ENCODE measurements at regions not wholly inside any gene's neighbourhood (a gene's known extent, or its start where the extent isn't known, plus 50 kb on each side); places are given as distances from the start of the nearest gene placed in this dataset.
"Not testable (repeated sequence)": the region's sequence is repeated elsewhere in the genome, so short reads cannot be mapped to it uniquely, and the experiment has no call there.

DNA sequence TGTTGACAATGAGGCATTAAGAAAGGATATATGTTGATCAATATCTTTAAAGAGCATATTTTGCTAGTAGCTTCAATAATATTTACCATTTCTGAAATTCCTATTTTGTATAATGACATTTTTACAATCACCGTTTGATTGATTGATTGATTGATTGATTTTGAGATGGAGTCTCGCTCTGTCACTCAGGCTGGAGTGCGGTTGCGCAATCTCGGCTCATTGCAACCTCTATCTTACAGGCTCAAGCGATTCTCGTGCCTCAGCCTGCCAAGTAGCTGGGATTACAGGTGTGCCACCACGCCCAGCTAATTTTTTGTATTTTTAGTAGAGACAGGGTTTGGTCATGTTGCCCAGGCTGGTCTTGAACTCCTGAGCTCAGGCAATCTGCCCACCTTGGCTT is 150.9 kb upstream of the TEX13D start:
- intact Hi-C loops (cut with DNase I); H3K36me3 ChIP-seq; H3K27me3 ChIP-seq (ENCODE audit: low read depth); H3K27ac ChIP-seq; ATAC-seq; H3K9me3 ChIP-seq; H3K4me3 ChIP-seq; H3K4me1 ChIP-seq; DNase-seq: not testable (repeated sequence)

DNA sequence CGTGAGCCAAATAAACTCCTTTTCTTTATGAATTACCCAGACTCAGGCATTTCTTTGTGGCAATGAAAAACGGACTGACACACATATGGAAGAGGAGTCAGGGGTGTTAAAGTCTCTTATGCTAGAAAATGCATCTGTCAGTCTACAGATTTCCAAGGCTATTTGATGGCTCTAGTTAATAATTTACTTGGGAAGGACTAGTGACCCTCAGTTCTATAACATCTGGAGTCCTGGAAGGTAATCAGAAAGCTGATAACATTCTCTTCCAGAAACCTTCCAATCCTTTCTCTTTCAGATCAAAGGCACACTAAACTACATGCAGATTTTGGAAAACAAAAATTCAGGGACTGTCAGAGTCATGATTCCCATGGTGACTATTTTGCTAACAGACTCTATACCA is 142.0 kb upstream of the TEX13D start:
- Histone ChIP-seq H3K27me3 (ENCODE audit: low read depth) (no peaks in the 10 kb centered on the region), H3K9me3 (no peaks in the 10 kb centered on the region), H3K36me3 (no peaks in the 10 kb centered on the region), H3K4me3 (no peak overlapping the region), H3K27ac (no peak overlapping the region), H3K4me1 (no peaks in the 10 kb centered on the region)
- intact Hi-C loops (cut with DNase I): no loop called here
- ATAC-seq (no peak), DNase-seq (no peak)
- TF ChIP-seq, protein P1, sequence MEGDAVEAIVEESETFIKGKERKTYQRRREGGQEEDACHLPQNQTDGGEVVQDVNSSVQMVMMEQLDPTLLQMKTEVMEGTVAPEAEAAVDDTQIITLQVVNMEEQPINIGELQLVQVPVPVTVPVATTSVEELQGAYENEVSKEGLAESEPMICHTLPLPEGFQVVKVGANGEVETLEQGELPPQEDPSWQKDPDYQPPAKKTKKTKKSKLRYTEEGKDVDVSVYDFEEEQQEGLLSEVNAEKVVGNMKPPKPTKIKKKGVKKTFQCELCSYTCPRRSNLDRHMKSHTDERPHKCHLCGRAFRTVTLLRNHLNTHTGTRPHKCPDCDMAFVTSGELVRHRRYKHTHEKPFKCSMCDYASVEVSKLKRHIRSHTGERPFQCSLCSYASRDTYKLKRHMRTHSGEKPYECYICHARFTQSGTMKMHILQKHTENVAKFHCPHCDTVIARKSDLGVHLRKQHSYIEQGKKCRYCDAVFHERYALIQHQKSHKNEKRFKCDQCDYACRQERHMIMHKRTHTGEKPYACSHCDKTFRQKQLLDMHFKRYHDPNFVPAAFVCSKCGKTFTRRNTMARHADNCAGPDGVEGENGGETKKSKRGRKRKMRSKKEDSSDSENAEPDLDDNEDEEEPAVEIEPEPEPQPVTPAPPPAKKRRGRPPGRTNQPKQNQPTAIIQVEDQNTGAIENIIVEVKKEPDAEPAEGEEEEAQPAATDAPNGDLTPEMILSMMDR (IDR thresholded peaks at IDR 0.05): no peak

DNA sequence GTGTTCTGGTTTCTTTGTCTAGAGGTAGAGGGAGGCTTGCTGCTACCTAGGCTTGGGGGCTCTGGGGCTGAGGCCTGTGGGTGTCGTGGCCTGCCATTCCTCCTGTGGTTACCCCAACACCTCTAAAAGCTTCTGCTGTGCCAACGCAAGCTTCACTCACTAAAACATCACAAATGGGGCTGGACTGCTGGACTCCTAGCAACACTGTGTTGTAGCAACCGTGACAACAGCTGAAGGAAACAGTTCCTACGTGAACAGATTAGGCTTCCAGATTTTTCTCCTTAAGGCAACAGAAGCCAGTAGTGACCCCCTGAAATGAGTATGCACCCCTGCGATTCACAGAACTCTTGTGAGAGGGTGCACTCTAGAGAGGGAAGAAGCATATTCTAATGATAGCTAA is 138.3 kb upstream of the TEX13D start:
- H3K27ac ChIP-seq: peak overlapping the region; percentile 58

DNA sequence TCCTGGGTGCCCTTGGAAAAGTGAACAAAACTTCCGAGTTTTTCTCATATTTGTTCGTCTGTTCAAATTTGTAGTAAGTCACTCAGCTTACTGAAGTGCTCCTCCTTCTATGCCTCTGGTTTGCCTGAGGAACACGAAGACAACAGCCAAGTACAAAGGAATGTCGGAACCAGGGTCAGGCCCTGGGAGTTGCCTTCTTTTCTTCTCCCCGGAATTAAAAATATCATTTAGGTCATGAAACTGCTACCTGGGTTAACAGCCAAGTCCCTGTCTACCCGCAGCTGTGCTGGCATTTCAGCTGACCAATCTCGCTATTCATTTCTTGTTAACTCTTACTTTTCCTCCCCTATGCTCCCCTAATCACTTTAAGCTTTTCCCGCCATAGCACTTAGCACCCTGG is 137.6 kb upstream of the TEX13D start:
- no peaks in the 10 kb centered on the region for H3K9me3 ChIP-seq
- DNase-seq (no peak), ATAC-seq (peak; percentile 52 to 75)
- H3K36me3 ChIP-seq: no peaks in the 10 kb centered on the region
- intact Hi-C loops (cut with DNase I): no loop called here
- no peak overlapping the region for H3K4me3 ChIP-seq
- no peaks in the 10 kb centered on the region for H3K27me3 ChIP-seq (ENCODE audit: low read depth)
- TF ChIP-seq, protein P1 (IDR thresholded peaks at IDR 0.05): no peak
- no peaks in the 10 kb centered on the region for H3K4me1 ChIP-seq
- peak overlapping the region; percentile 58 for H3K27ac ChIP-seq

More for the DNA sequence above, 138.3 kb upstream of the TEX13D start:
- H3K9me3 ChIP-seq: no peaks in the 10 kb centered on the region
- H3K4me3 ChIP-seq: no peak overlapping the region
- ATAC-seq (peak; percentile 84 to 85), DNase-seq (no peak)
- TF ChIP-seq, protein P1 (IDR thresholded peaks at IDR 0.05): no peak
- no peaks in the 10 kb centered on the region for H3K4me1 ChIP-seq
- no peaks in the 10 kb centered on the region for H3K27me3 ChIP-seq (ENCODE audit: low read depth)
- intact Hi-C loops (cut with DNase I): no loop called here
- no peaks in the 10 kb centered on the region for H3K36me3 ChIP-seq

DNA sequence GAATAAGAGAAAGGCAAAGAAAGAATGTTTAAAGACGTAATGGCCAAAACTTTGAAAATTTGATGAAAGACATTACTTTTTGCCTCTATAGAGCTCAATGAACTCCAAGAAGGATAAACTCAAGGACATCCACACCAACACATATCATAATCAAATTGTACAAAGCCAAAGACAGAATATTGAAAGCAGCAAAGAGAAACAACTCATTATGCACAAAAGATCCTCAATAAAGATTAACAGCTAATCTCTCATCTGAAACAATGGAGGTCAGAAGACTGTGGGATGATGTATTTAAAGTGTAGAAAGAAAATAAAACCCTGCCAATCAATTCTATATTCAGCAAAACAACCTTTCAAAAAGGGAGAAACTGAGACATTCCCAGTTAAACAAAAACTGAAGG is 129.1 kb upstream of the TEX13D start:
- H3K9me3 ChIP-seq: no peaks in the 10 kb centered on the region
- H3K36me3 ChIP-seq: no peaks in the 10 kb centered on the region
- H3K4me3 ChIP-seq: no peak overlapping the region
- no peak for ATAC-seq
- H3K27me3 ChIP-seq (ENCODE audit: low read depth): no peaks in the 10 kb centered on the region
- intact Hi-C loops (cut with DNase I): no loop called here
- DNase-seq: no peak
- TF ChIP-seq, protein P1 (IDR thresholded peaks at IDR 0.05): no peak
- H3K4me1 ChIP-seq: no peaks in the 10 kb centered on the region
- no peak overlapping the region for H3K27ac ChIP-seq

DNA sequence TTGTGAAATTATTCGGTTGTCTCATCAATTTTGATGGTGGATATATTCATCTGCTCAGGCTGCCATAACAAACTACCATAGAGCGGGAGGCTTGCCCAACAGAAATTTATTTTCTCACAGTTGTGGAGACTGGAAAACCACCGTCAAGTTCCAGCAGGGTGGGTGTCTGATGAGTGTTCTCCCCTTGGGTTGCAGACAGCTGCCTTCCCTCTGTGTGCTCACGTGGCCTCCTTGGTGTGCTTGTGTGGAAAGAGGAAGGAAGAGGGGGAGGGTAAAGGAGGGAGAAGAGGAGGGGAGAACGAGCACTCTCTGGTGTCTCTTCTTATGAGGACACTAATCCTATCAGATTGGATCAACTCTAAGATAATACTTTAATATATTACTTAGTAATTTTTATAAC is 123.8 kb upstream of the TEX13D start:
- intact Hi-C loops (cut with DNase I): no loop called here
- ATAC-seq (peak; percentile 21 to 52), DNase-seq (no peak)
- H3K9me3 ChIP-seq: no peaks in the 10 kb centered on the region
- no peaks in the 10 kb centered on the region for H3K27me3 ChIP-seq (ENCODE audit: low read depth)
- TF ChIP-seq, protein P1 (IDR thresholded peaks at IDR 0.05): no peak
- no peak overlapping the region for H3K27ac ChIP-seq
- H3K4me1 ChIP-seq: no peaks in the 10 kb centered on the region
- no peak overlapping the region for H3K4me3 ChIP-seq
- no peaks in the 10 kb centered on the region for H3K36me3 ChIP-seq

Measured in lower lobe of right lung (tissue), 2 donors.